ENCODE measurements at regions not wholly inside any gene's neighbourhood (a gene's known extent, or its start where the extent isn't known, plus 50 kb on each side); places are given as distances from the start of the nearest gene placed in this dataset.

- Histone ChIP-seq H3K4me3 (ENCODE audit: low read depth in 1 of 3, low read length in 3 of 3) (no peak overlapping the region), H3K27ac (ENCODE audit: low read depth in 1 of 2, low read length in 2 of 2) (no peak overlapping the region), H3K27me3 (ENCODE audit: control insufficient read depth in 4 of 4, insufficient read depth in 4 of 4, low read length in 3 of 4) (no peaks in the 10 kb centered on the region), H3K9ac (ENCODE audit: low read depth in 1 of 2, low read length in 2 of 2) (no peak overlapping the region), H3K36me3 (ENCODE audit: control insufficient read depth in 4 of 4, insufficient read depth in 3 of 4, low read depth in 1 of 4, low read length in 3 of 4) (no peaks in the 10 kb centered on the region), H3K9me3 (ENCODE audit: control insufficient read depth in 4 of 4, low read length in 3 of 4) (no peaks in the 10 kb centered on the region), H3K4me1 (ENCODE audit: control insufficient read depth in 4 of 4, insufficient read depth in 4 of 4, low read length in 3 of 4) (no peaks in the 10 kb centered on the region)
- WGBS = 66% methylated on average over 6 of the region's 6 CpGs
- no peak for DNase-seq (ENCODE audit: low spot score)
- no peak for TF ChIP-seq ZBTB33 (IDR thresholded peaks at IDR 0.05)
Measured at GRCh38 chr7:81574723-81575326, 195.0 kb downstream of the HGF start.

- Histone ChIP-seq H3K4me3 (ENCODE audit: low read depth in 1 of 3, low read length in 3 of 3) (no peak overlapping the region), H3K27ac (ENCODE audit: low read depth in 1 of 2, low read length in 2 of 2) (no peak overlapping the region), H3K36me3 (ENCODE audit: control insufficient read depth in 4 of 4, insufficient read depth in 3 of 4, low read depth in 1 of 4, low read length in 3 of 4) (no peaks in the 10 kb centered on the region), H3K9ac (ENCODE audit: low read depth in 1 of 2, low read length in 2 of 2) (no peak overlapping the region), H3K4me1 (ENCODE audit: control insufficient read depth in 4 of 4, insufficient read depth in 4 of 4, low read length in 3 of 4) (no peaks in the 10 kb centered on the region), H3K9me3 (ENCODE audit: control insufficient read depth in 4 of 4, low read length in 3 of 4) (no peaks in the 10 kb centered on the region), H3K27me3 (ENCODE audit: control insufficient read depth in 4 of 4, insufficient read depth in 4 of 4, low read length in 3 of 4) (no peaks in the 10 kb centered on the region)
- WGBS = 85% methylated on average over 1 of the region's 1 CpG
- DNase-seq (ENCODE audit: low spot score) = no peak
- TF ChIP-seq RAD21 (IDR thresholded peaks at IDR 0.05) = no peak
- no peak for TF ChIP-seq ATF3 (IDR thresholded peaks at IDR 0.05)
- no peak for TF ChIP-seq HNF4A (conservative IDR thresholded peaks at IDR 0.05)
- no peak for TF ChIP-seq FOXA2 (IDR thresholded peaks at IDR 0.05)
- no peak for TF ChIP-seq CTCF (IDR thresholded peaks at IDR 0.05; ENCODE audit: low read depth, low read length, missing input control)
Measured at GRCh38 chr7:81573932-81574331, 195.9 kb downstream of the HGF start.

- no peaks in the 10 kb centered on the region for H3K4me1 ChIP-seq (ENCODE audit: control insufficient read depth in 4 of 4, insufficient read depth in 4 of 4, low read length in 3 of 4)
Measured at GRCh38 chr7:81573128-81573527, 196.7 kb downstream of the HGF start.

GRCh38 chr7:81562581-81562980 is 207.3 kb downstream of the HGF start:
- TF ChIP-seq MAX (IDR thresholded peaks at IDR 0.05) (no peak), FOXA2 (IDR thresholded peaks at IDR 0.05) (no peak), JUND (IDR thresholded peaks at IDR 0.05) (no peak), FOXA1 (IDR thresholded peaks at IDR 0.05) (no peak), RAD21 (IDR thresholded peaks at IDR 0.05) (no peak), HNF4G (IDR thresholded peaks at IDR 0.05) (no peak), ATF3 (IDR thresholded peaks at IDR 0.05) (no peak), NR2F2 (IDR thresholded peaks at IDR 0.05) (no peak)
- no peak for DNase-seq (ENCODE audit: low spot score)
- Histone ChIP-seq H3K4me1 (ENCODE audit: control insufficient read depth in 4 of 4, insufficient read depth in 4 of 4, low read length in 3 of 4) (no peaks in the 10 kb centered on the region), H3K36me3 (ENCODE audit: control insufficient read depth in 4 of 4, insufficient read depth in 3 of 4, low read depth in 1 of 4, low read length in 3 of 4) (no peaks in the 10 kb centered on the region), H3K4me3 (ENCODE audit: low read depth in 1 of 3, low read length in 3 of 3) (no peak overlapping the region), H3K27me3 (ENCODE audit: control insufficient read depth in 4 of 4, insufficient read depth in 4 of 4, low read length in 3 of 4) (no peaks in the 10 kb centered on the region), H3K27ac (ENCODE audit: low read depth in 1 of 2, low read length in 2 of 2) (no peak overlapping the region), H3K9ac (ENCODE audit: low read depth in 1 of 2, low read length in 2 of 2) (no peak overlapping the region), H3K9me3 (ENCODE audit: control insufficient read depth in 4 of 4, low read length in 3 of 4) (peaks cover 0 to 2% (median 0%) of the 10 kb centered on the region in 4 donors)
- WGBS = 68% methylated on average over 5 of the region's 5 CpGs

More at GRCh38 chr7:81573128-81573527, 196.7 kb downstream of the HGF start:
- Histone ChIP-seq H3K4me3 (ENCODE audit: low read depth in 1 of 3, low read length in 3 of 3) (no peak overlapping the region), H3K9ac (ENCODE audit: low read depth in 1 of 2, low read length in 2 of 2) (no peak overlapping the region), H3K27me3 (ENCODE audit: control insufficient read depth in 4 of 4, insufficient read depth in 4 of 4, low read length in 3 of 4) (no peaks in the 10 kb centered on the region), H3K36me3 (ENCODE audit: control insufficient read depth in 4 of 4, insufficient read depth in 3 of 4, low read depth in 1 of 4, low read length in 3 of 4) (no peaks in the 10 kb centered on the region), H3K27ac (ENCODE audit: low read depth in 1 of 2, low read length in 2 of 2) (no peak overlapping the region), H3K9me3 (ENCODE audit: control insufficient read depth in 4 of 4, low read length in 3 of 4) (no peaks in the 10 kb centered on the region)
- DNase-seq (ENCODE audit: low spot score) = no peak
- WGBS = 92% methylated on average over 1 of the region's 1 CpG
- TF ChIP-seq ATF3 (IDR thresholded peaks at IDR 0.05) (no peak), FOXA1 (IDR thresholded peaks at IDR 0.05) (no peak), SP1 (IDR thresholded peaks at IDR 0.05) (no peak)
